Tibial nerve (tissue), 3 donors: ENCODE measurements at regions not wholly inside any gene's neighbourhood (a gene's known extent, or its start where the extent isn't known, plus 50 kb on each side); places are given as distances from the start of the nearest gene placed in this dataset.

Experiments used
- CTCF ChIP-seq, 5 experiments: fragments of 200-600 bp in 3 of 5; fragments of 450-650 bp in 2 of 5; sonication (generic) in 3 of 5; IDR thresholded peaks; one replicate each; pipeline ENCODE4 v1.5.1; 2016 to 2019; ENCODE audit warnings: antibody characterized with exemption in 5 of 5, mild to moderate bottlenecking in 3 of 5, moderate library complexity in 2 of 5
- POLR2A ChIP-seq, 2 donors: fragments of 450-650 bp; IDR thresholded peaks; one replicate each; pipeline ENCODE4 v1.6.1; 2017; ENCODE audit warnings: antibody characterized with exemption in 2 of 2, mild to moderate bottlenecking in 2 of 2, moderate library complexity in 2 of 2

- TF ChIP-seq POLR2A (IDR thresholded peaks at IDR 0.05) (no peak), CTCF (IDR thresholded peaks at IDR 0.05) (no peak)
These were observed 51.8 kb downstream of the RGS12 start for GRCh38 chr4:3344596-3344995.
